NB4 (cell line): ENCODE measurements at regions not wholly inside any gene's neighbourhood (a gene's known extent, or its start where the extent isn't known, plus 50 kb on each side); places are given as distances from the start of the nearest gene placed in this dataset.

ENCODE experiments used
- DNase-seq: peaks from one replicate; pipeline ENCODE4 v3.0.0; 2010; ENCODE audit warnings: low read depth
- H3K4me3 ChIP-seq: one replicate; pipeline ENCODE4 v1.5.1; 2011; ENCODE audit warnings: mild to moderate bottlenecking, low read depth, low read length, moderate library complexity
- MYC ChIP-seq: IDR thresholded peaks from 2 replicates; pipeline ENCODE4 v1.6.1; 2011; ENCODE audit warnings: low read depth, low read length
- POLR2A ChIP-seq: IDR thresholded peaks from 2 replicates; pipeline ENCODE4 v1.6.1; 2011; ENCODE audit warnings: mild to moderate bottlenecking; ENCODE audit not compliant: insufficient read length; ENCODE audit errors: extremely low read depth
- TF ChIP-seq, protein P1 (sequence below): IDR thresholded peaks from 2 replicates; pipeline ENCODE4 v1.6.1; 2011; ENCODE audit warnings: low read depth, low read length
- TF ChIP-seq, protein P2 (sequence below): IDR thresholded peaks from one replicate; pipeline ENCODE4 v1.5.1; 2012; ENCODE audit warnings: low read depth, low read length

DNA sequence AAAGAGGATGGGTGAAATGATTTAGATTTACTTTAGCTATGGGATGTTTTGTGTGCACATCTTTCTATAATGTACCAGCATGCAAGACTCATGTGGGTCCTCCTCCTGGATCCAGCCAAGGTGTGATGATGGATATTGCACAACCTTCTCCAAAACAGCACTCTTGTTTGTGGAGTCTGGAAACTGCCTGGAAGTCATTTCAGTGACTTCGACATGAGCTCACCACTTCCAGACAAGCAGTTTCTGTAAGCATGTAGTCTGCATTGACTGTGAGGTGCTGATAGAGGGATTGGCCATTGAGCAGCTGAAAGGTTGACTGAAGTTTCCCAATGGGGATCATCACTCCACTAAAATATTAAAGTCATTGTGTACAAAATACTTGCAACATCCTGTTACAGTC, 154.0 kb downstream of the TRIB2 start:
- no peak overlapping the region for H3K4me3 ChIP-seq
- no peak for DNase-seq
- TF ChIP-seq POLR2A (no peak), MYC (no peak)
- TF ChIP-seq, protein P1, sequence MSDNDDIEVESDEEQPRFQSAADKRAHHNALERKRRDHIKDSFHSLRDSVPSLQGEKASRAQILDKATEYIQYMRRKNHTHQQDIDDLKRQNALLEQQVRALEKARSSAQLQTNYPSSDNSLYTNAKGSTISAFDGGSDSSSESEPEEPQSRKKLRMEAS, result no peak
- TF ChIP-seq, protein P2, sequence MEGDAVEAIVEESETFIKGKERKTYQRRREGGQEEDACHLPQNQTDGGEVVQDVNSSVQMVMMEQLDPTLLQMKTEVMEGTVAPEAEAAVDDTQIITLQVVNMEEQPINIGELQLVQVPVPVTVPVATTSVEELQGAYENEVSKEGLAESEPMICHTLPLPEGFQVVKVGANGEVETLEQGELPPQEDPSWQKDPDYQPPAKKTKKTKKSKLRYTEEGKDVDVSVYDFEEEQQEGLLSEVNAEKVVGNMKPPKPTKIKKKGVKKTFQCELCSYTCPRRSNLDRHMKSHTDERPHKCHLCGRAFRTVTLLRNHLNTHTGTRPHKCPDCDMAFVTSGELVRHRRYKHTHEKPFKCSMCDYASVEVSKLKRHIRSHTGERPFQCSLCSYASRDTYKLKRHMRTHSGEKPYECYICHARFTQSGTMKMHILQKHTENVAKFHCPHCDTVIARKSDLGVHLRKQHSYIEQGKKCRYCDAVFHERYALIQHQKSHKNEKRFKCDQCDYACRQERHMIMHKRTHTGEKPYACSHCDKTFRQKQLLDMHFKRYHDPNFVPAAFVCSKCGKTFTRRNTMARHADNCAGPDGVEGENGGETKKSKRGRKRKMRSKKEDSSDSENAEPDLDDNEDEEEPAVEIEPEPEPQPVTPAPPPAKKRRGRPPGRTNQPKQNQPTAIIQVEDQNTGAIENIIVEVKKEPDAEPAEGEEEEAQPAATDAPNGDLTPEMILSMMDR, result no peak

DNA sequence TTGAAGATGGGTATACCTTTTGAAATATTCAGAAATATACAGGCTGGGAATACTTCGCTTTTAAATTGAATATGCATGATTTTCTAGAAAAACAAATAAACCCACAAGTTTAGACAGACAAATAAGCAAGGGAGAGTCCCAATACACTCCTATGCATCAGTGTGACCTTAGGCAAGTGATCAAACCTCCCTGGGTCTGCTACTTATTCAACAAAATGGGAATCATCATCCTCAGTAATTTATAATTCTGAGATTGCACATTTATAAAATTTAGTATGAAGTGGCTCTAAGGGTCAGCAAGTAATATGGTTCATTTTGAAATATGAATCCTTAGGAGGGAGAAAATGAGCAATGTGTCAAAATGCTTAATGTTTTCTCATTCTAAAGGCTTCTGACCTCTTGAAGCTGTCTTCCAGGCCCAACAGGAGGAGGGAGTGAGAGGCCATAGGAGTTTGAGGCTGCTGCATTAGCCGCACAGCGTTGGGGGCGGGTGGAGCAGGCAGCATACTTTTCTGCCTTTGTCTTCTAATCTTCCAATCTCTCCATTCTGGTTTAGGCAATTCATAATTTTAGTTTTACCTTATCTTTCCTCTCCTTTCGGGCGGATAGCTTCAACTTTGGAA, 155.1 kb downstream of the TRIB2 start:
- no peak for DNase-seq
- TF ChIP-seq, protein P2, result no peak
- TF ChIP-seq POLR2A (no peak), MYC (no peak)
- TF ChIP-seq, protein P1, result no peak
- H3K4me3 ChIP-seq, result no peak overlapping the region

DNA sequence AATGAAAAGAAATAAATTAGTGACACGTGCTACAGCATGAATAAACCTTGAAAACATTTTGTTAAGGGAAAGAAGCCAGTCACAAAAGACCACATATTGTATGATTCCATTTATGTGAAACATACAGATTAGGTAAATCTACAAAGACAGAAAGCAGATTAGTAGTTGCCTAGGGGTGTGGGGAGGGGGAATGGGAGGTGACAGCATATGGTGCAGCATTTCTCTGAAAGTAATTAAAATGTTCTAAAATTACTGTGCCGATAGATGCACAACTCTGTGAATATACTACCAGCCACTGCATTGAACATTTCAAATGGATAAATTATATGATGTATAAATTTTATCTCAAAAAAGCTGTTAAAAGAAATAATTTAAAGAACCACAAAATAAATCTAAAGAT, 161.0 kb downstream of the TRIB2 start:
- H3K4me3 ChIP-seq, result no peak overlapping the region
- TF ChIP-seq MYC (no peak), POLR2A (no peak)
- TF ChIP-seq, protein P2, result no peak
- TF ChIP-seq, protein P1, result no peak
- no peak for DNase-seq

DNA sequence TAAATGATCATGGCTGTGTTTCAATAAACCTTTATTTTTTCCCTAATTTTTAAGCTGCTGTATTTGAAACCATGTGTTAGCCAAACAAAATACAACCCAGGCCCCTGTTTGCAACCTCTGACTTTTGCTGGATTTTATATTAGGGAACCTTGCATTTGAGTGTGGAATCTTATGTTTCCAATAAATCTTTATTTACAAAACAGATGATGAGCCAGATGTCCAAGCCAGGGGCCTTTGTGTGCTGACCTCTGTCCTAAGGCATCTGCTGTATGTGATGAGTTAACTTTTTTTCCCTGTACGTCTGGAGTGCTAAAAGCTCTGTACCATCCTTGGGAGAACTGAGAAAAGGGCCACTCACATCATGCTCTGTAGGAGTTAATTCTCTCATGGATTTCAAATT, 162.9 kb downstream of the TRIB2 start:
- no peak for DNase-seq
- no peak overlapping the region for H3K4me3 ChIP-seq
- TF ChIP-seq MYC (no peak), POLR2A (no peak)
- TF ChIP-seq, protein P2, result no peak
- TF ChIP-seq, protein P1, result no peak

DNA sequence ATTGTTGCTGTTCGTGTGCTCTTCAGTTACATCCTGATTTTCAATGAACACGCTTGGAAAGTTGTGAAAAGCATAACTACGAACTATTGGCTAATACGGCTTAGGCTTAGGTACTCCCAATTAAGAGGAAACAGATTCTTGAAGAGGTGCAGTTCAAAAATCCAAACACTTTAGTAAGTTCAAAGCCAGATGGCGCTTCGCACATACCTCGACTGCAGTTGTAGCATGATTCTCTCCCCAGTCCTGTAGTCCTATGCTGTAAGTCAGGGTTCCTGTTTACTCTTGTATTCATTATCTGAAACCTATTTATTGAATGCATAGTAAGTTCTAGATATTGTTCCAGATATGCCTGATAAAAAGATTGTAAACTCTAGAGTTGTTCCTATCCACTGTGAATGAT, 165.2 kb downstream of the TRIB2 start:
- TF ChIP-seq, protein P2, result no peak
- TF ChIP-seq MYC (no peak), POLR2A (no peak)
- TF ChIP-seq, protein P1, result no peak
- no peak overlapping the region for H3K4me3 ChIP-seq
- peak; percentile 30 for DNase-seq

DNA sequence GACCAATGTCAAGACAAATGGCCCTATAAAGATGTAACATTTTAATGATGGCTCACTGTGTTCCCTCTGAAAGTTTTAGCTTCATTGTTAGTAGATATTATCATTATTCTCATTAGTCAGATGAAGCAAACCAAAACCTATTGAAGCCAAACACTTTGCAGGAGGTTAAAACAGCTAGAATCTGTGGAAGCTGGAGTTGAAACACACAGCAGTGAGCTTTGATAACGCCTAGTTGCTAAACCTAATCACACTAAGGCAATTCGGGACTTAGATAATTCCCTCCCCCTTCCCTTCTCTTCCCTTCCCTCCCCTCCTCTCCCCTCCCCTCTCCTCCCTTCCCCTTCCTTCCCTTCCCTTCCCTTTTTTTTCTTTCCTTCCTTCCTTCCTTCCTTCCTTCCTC, 165.7 kb downstream of the TRIB2 start:
- DNase-seq, result no peak
- TF ChIP-seq, protein P2, result no peak
- H3K4me3 ChIP-seq, result no peak overlapping the region
